HT1080 (cell line): ENCODE measurements at regions not wholly inside any gene's neighbourhood (a gene's known extent, or its start where the extent isn't known, plus 50 kb on each side); places are given as distances from the start of the nearest gene placed in this dataset.

Experiments
- DNase-seq: peaks from one replicate; pipeline ENCODE4 v3.0.0-alpha.2; 2015; ENCODE audit warnings: low read depth

DNA sequence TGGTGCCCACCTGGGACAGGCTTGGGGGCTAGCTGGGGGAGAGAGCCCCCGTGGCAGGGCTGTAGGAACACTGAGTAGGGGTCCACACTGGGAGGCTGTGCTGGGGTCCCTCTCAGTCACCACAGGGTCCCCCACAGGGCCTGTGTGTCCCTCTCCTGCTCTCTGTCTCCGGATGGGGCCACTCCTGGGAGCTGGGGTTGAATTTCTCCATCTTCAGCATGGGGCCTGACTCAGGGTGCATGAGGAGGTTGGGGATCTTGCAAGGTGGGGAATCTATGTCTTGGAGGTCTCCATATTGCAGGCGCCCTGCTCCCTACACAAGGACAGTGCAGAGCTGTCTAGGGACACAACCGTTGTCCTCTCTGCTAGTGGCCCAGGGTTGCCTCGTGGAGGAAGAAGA, 78.7 kb upstream of the HDAC4 start:
- no peak for DNase-seq

GRCh38 chr2:239477591-239477990, 76.8 kb upstream of the HDAC4 start:
- DNase-seq = no peak

GRCh38 chr2:239476757-239477585, 76.2 kb upstream of the HDAC4 start:
- DNase-seq = no peak

DNA sequence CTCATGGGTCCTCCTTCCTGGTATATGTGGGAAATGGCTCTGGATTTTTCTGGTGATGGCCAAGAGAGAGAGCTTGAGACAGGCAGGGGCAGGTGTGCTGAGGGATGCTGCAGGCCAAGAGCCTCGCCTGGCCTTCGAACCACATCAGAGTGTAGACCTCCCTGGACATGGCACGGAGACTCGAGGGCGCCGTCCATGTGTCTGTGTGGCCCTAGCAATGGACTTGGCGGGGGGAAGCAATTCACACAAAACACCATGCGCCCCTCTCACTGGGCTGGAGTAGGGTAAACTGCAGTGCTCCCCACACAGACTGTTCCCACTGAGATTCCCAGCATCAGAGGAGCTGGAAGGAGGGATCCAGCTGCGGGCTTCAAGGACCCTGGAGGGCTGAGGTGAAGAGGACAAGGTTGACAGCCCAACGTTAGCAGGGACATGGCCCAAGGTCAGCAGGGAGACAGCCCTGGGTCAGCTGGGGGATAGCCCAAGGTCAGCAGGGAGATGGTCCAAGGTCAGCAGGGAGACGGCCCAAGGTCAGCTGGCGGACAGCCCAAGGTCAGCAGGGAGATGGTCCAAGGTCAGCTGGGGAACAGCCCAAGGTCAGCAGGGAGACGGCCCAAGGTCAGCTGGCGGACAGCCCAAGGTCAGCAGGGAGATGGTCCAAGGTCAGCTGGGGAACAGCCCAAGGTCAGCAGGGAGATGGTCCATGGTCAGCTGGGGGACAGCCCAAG, 75.4 kb upstream of the HDAC4 start:
- no peak for DNase-seq

GRCh38 chr2:239475161-239476028, 74.6 kb upstream of the HDAC4 start:
- DNase-seq = no peak

- no peak for DNase-seq
Measured at GRCh38 chr2:239473211-239473805, 72.5 kb upstream of the HDAC4 start.

DNA sequence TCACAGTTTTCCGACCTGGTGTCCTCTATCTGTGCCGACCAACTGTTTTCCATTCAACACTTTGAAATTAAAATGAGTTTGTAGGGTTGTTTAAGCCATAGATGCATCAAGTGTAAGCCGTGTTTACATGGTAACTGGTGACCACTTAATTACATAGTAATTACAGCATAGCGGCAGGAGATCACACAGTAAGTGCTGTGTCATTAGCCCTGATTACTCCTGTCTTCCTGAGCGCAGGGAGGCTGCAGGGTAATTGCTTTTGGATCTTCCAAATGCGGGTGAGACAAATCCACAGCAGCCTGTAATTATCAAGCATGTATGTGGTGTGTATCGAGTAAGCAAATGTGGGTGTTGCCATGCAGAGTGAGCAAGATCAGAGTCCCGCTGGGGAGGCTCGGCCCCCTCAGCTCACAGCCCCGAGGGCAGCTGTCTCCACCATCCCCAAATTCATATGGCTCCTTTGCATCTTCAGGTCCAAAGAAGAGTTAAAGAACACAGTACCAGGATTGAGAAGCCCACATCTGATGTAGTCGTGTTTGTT, 71.5 kb upstream of the HDAC4 start:
- DNase-seq = no peak

DNA sequence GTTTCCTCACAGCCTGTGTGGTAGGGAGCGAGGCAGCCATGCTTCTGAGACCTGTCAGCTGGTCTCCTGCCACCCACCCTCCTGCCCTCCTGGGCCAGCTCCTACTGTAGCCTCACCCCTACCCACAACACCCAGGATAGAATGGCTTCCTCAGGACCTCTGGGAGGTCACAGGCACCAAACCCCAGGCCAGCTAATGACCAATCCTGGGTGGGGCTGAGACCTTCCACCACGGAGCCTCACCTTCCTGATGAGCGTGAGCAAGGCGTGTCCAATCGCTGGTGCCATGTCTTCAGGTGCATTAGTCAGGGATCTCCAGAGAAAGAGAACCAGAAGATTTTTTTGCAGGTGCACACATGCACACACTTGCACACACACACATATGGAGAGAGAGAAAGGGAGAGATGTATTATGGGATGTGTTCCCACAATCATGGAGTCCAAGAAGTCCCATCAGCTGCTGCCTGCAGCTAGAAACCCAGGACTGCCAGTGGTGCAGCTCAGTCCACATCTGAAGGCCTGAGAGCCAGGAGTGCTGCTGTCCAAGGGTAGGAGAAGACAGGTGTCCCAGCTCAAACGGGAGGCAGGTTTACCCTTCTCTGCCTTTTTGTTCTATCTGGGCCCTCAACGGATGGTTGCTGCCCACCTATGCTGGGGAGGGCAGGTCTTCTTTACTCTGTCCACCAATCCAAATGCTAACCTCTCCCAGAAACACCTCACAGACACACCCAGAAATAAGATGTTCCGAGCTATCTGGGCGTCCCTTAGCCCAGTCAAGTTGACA, 70.4 kb upstream of the HDAC4 start:
- no peak for DNase-seq

- DNase-seq = no peak
Measured at GRCh38 chr2:239470151-239470900, 69.5 kb upstream of the HDAC4 start.

- DNase-seq = no peak
Measured at GRCh38 chr2:239469106-239469960, 68.5 kb upstream of the HDAC4 start.

DNA sequence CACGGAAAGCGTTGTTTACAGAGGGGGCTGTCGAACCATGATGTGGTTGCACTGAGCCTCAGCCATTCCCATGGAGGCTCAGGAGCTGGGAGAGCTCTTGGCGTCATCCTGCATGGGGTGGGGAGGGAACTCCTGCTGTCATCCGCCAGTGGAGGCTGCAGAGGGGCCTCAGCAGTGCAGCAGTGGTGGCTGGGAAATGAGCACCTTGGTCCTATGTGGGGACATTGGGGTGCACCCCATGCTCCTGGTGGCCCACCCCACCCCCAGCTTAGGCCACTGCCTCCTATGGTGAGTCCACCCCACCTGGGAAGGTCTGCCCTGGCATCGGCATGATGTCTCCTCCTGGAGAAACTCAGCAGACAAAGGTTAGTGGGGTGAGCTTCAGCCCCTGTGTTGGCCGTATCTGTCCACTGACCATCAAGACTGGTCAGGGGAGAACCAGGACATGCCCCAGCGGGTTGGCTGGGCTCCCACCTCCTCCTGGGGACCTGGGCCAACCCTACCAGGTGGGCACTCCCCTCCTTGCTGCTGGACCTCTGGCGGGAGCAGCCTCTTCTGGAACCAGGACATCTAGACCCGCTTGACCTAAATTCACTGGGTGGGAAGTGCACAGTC, 67.8 kb upstream of the HDAC4 start:
- no peak for DNase-seq

GRCh38 chr2:239467956-239468490, 67.2 kb upstream of the HDAC4 start:
- no peak for DNase-seq

GRCh38 chr2:239467281-239467955, 66.6 kb upstream of the HDAC4 start:
- DNase-seq = no peak

DNA sequence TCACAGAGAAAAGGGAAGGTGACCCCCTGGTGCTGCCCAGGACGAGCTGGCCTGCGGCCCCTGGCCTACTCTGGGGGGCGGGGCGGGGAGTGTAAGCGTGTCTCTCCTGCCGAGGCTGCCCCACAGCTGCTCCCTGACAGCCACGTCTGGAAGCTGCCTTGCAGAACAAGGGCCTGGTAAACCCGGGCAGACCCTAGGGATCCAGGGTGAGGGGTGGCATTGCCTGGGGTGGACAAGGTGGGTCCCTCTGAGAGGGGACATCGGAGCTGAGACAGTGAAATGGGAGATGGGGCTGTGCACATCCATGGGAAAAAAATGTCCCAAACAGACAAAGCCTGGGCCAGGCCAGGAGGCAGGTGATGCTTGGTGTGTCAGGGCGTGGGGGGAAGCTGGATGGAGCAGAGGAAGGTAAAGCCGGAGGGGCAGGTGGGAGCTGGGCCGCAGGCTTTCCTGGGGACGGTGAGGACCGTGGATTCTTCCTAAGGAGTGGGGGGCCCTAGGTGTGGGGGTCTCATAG, 66.0 kb upstream of the HDAC4 start:
- DNase-seq = no peak

GRCh38 chr2:239466061-239466754, 65.4 kb upstream of the HDAC4 start:
- DNase-seq = no peak
